IPS-18a (cell line): ENCODE measurements at regions not wholly inside any gene's neighbourhood (a gene's known extent, or its start where the extent isn't known, plus 50 kb on each side); places are given as distances from the start of the nearest gene placed in this dataset.

ENCODE experiments used
- H3K27ac ChIP-seq: one replicate; pipeline ENCODE4 v1.5.1; 2013; ENCODE audit warnings: low read length
- H3K27me3 ChIP-seq: one replicate; pipeline ENCODE4 v1.6.1; 2013; ENCODE audit warnings: mild to moderate bottlenecking, low read length; ENCODE audit not compliant: control insufficient read depth, insufficient read depth
- H3K36me3 ChIP-seq: one replicate; pipeline ENCODE4 v1.6.1; 2013; ENCODE audit warnings: low read depth, low read length; ENCODE audit not compliant: control insufficient read depth
- H3K4me1 ChIP-seq: one replicate; pipeline ENCODE4 v1.6.1; 2013; ENCODE audit warnings: low read depth, low read length; ENCODE audit not compliant: control insufficient read depth
- H3K4me3 ChIP-seq: one replicate; pipeline ENCODE4 v1.5.1; 2013; ENCODE audit warnings: low read length
- H3K9ac ChIP-seq: one replicate; pipeline ENCODE4 v1.6.1; 2013; ENCODE audit warnings: mild to moderate bottlenecking, low read length, moderate library complexity
- H3K9me3 ChIP-seq: one replicate; pipeline ENCODE4 v1.6.1; 2013; ENCODE audit warnings: low read depth, low read length; ENCODE audit not compliant: control insufficient read depth

DNA sequence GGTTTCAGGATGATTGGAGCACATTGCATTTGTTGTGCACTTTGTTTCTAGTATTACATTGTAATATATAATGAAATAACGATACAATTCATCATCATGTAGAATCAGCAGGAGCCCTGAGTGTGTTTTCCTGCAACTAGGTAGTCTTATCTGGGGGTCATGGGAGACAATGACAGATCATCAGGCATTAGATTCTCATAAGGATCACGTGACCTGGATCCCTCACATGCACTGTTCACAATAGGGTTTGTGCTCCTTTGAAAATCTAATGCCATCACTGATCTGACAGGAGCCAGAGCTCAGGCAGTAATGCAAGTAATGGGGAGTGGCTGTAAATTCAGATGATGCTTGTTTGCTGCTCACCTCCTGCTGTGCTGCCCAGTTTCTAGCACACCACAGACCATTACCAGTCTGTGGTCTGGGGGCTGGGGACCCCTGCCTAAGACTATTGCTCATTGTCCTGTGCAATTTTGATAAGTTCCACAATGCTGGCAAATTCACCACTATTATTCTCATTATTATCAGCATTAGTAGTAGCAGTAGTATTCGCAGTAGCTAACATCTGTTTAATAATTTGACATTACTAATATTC is 428.7 kb upstream of the TNP1 start:
- H3K36me3 ChIP-seq, result no peaks in the 10 kb centered on the region
- H3K27me3 ChIP-seq, result no peaks in the 10 kb centered on the region
- H3K9me3 ChIP-seq, result no peaks in the 10 kb centered on the region
- no peak overlapping the region for H3K27ac ChIP-seq
- H3K9ac ChIP-seq, result no peak overlapping the region
- peaks cover 17% of the 10 kb centered on the region for H3K4me1 ChIP-seq
- no peak overlapping the region for H3K4me3 ChIP-seq

DNA sequence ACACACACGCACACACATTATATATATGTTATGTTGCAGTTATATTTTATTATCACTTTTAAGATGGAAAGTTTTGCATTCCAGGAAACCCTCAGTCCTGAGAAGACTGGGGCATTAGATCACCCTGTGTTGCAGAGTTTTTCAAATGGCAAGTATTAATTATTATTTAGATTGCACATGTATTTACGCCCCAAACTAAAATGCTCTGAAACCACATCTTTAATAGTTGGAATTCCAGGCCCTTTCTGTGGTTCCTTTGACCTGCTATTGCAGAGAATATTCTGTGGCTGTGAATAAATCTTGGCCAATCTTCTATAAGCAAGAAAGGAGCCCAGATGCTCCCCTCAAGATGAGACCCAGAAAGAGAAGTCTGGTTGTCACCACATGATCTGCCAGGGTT is 427.0 kb upstream of the TNP1 start:
- Histone ChIP-seq H3K4me3 (no peak overlapping the region), H3K27ac (no peak overlapping the region), H3K9ac (no peak overlapping the region), H3K27me3 (no peaks in the 10 kb centered on the region), H3K36me3 (no peaks in the 10 kb centered on the region), H3K9me3 (no peaks in the 10 kb centered on the region), H3K4me1 (peaks cover 17% of the 10 kb centered on the region)

DNA sequence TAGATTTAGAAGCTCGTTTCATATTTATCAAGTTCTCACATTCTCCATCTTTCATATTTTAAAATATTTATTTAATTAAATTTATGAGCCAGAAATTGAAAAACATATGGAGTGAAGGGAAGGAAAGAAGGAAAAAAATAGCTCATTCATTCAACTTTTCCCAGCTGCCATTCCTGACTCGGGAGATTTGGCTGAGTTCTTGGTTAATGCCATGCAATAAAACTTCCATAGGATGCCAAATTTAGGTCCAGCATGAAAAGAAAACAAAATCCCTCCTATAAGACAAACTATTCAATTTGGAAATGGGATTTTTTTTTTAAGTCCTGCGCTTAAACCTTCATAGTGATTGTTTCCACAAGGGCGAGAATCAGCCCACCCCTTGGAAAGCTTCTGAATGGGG is 426.1 kb upstream of the TNP1 start:
- no peaks in the 10 kb centered on the region for H3K9me3 ChIP-seq
- no peak overlapping the region for H3K4me3 ChIP-seq
- H3K27me3 ChIP-seq, result peaks cover 6% of the 10 kb centered on the region
- no peak overlapping the region for H3K27ac ChIP-seq
- H3K4me1 ChIP-seq, result peaks cover 17% of the 10 kb centered on the region
- H3K36me3 ChIP-seq, result no peaks in the 10 kb centered on the region
- H3K9ac ChIP-seq, result no peak overlapping the region

- no peak overlapping the region for H3K9ac ChIP-seq
- no peaks in the 10 kb centered on the region for H3K4me1 ChIP-seq
- peaks cover 26% of the 10 kb centered on the region for H3K27me3 ChIP-seq
- no peak overlapping the region for H3K27ac ChIP-seq
- no peaks in the 10 kb centered on the region for H3K36me3 ChIP-seq
- no peaks in the 10 kb centered on the region for H3K9me3 ChIP-seq
- no peak overlapping the region for H3K4me3 ChIP-seq
Measured at GRCh38 chr2:217283460-217283859, 423.6 kb upstream of the TNP1 start.

DNA sequence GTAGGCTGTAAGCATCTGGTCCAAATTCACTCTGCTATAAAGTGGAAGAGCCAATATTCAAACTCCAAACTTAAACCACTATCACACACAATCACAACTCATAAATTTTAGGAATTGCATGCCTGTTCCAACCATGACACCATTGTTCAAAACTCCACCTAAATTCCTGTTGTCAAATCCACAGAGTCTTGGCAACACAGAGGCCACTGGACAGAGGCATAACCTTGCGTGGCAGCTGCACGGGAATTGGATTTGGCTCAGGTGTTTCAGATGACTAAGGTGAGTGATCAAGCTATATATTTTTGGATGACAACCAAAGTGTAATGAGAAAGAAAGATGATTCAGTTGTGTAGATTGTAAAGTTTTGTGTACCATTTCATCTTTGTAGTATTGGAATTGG is 422.7 kb upstream of the TNP1 start:
- no peaks in the 10 kb centered on the region for H3K4me1 ChIP-seq
- H3K27me3 ChIP-seq, result peaks cover 35% of the 10 kb centered on the region
- H3K27ac ChIP-seq, result no peak overlapping the region
- no peaks in the 10 kb centered on the region for H3K9me3 ChIP-seq
- H3K9ac ChIP-seq, result no peak overlapping the region
- H3K4me3 ChIP-seq, result no peak overlapping the region
- H3K36me3 ChIP-seq, result no peaks in the 10 kb centered on the region

GRCh38 chr2:217279556-217279955 is 419.7 kb upstream of the TNP1 start:
- Histone ChIP-seq H3K27me3 (peaks cover 65% of the 10 kb centered on the region), H3K36me3 (no peaks in the 10 kb centered on the region), H3K9ac (no peak overlapping the region), H3K27ac (no peak overlapping the region), H3K4me1 (no peaks in the 10 kb centered on the region), H3K4me3 (no peak overlapping the region), H3K9me3 (no peaks in the 10 kb centered on the region)

GRCh38 chr2:217279140-217279539 is 419.3 kb upstream of the TNP1 start:
- Histone ChIP-seq H3K9me3 (no peaks in the 10 kb centered on the region), H3K36me3 (no peaks in the 10 kb centered on the region), H3K27me3 (peaks cover 69% of the 10 kb centered on the region), H3K4me1 (no peaks in the 10 kb centered on the region), H3K27ac (no peak overlapping the region), H3K4me3 (no peak overlapping the region), H3K9ac (no peak overlapping the region)

DNA sequence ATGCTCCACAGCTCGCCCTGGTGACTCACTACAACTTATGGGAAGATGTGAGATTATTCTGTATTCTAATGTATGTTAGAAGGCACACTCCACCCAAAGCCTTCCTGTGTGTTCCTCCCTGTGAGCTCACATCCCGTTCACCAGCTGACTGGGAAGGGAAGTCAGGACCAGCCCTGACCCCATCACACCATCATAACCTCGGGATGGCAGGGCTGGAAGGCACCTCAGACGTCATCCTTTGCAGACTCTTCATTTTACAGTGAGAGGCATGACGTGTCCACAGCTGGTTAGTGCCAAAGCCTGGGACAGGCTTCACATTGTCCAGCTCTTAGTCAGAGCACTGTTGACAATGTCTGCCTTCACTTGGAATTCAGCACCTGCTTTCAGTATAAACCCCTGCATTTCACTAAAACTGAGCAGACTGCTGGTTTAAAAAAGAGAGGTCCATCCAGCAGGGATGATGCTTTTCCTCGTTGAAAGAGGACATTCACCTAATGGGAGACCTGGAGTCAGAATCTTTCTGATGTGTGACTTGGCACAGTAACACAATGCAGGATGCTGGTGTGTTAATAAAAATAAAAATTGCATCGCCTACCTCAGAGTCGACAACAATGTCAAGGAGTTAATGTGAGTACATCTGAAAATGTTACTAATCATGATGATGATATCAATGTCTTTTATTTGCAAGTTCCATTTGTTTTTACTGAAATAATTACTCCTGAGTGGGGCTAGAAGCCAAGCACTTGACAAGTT is 418.0 kb upstream of the TNP1 start:
- Histone ChIP-seq H3K27ac (no peak overlapping the region), H3K4me1 (no peaks in the 10 kb centered on the region), H3K9ac (no peak overlapping the region), H3K27me3 (peaks cover 82% of the 10 kb centered on the region), H3K9me3 (no peaks in the 10 kb centered on the region), H3K4me3 (no peak overlapping the region), H3K36me3 (no peaks in the 10 kb centered on the region)

GRCh38 chr2:217276433-217276832 is 416.6 kb upstream of the TNP1 start:
- Histone ChIP-seq H3K4me1 (no peaks in the 10 kb centered on the region), H3K9me3 (no peaks in the 10 kb centered on the region), H3K27ac (no peak overlapping the region), H3K27me3 (peaks cover 93% of the 10 kb centered on the region), H3K36me3 (no peaks in the 10 kb centered on the region), H3K4me3 (no peak overlapping the region), H3K9ac (no peak overlapping the region)

GRCh38 chr2:217275091-217275490 is 415.2 kb upstream of the TNP1 start:
- Histone ChIP-seq H3K9me3 (no peaks in the 10 kb centered on the region), H3K9ac (no peak overlapping the region), H3K36me3 (no peaks in the 10 kb centered on the region), H3K4me3 (no peak overlapping the region), H3K27ac (no peak overlapping the region), H3K4me1 (peaks cover 3% of the 10 kb centered on the region), H3K27me3 (peaks cover 99% of the 10 kb centered on the region)

GRCh38 chr2:217274578-217274977 is 414.7 kb upstream of the TNP1 start:
- H3K9ac ChIP-seq, result no peak overlapping the region
- H3K27me3 ChIP-seq, result peaks cover 99% of the 10 kb centered on the region
- H3K36me3 ChIP-seq, result no peaks in the 10 kb centered on the region
- no peak overlapping the region for H3K4me3 ChIP-seq
- H3K27ac ChIP-seq, result no peak overlapping the region
- no peaks in the 10 kb centered on the region for H3K9me3 ChIP-seq
- peaks cover 6% of the 10 kb centered on the region for H3K4me1 ChIP-seq

- no peaks in the 10 kb centered on the region for H3K9me3 ChIP-seq
- peaks cover 9% of the 10 kb centered on the region for H3K4me1 ChIP-seq
- H3K27ac ChIP-seq, result no peak overlapping the region
- H3K36me3 ChIP-seq, result no peaks in the 10 kb centered on the region
- H3K9ac ChIP-seq, result no peak overlapping the region
- H3K27me3 ChIP-seq, result peaks cover 99% of the 10 kb centered on the region
- H3K4me3 ChIP-seq, result no peak overlapping the region
Measured at GRCh38 chr2:217273851-217274250, 414.0 kb upstream of the TNP1 start.
